ENCODE measurements at regions not wholly inside any gene's neighbourhood (a gene's known extent, or its start where the extent isn't known, plus 50 kb on each side); places are given as distances from the start of the nearest gene placed in this dataset.
A peak's percentile ranks its signal among the peaks of the same experiment; 100 is the strongest.
"Not testable (repeated sequence)": the region's sequence is repeated elsewhere in the genome, so short reads cannot be mapped to it uniquely, and the experiment has no call there.

DNA sequence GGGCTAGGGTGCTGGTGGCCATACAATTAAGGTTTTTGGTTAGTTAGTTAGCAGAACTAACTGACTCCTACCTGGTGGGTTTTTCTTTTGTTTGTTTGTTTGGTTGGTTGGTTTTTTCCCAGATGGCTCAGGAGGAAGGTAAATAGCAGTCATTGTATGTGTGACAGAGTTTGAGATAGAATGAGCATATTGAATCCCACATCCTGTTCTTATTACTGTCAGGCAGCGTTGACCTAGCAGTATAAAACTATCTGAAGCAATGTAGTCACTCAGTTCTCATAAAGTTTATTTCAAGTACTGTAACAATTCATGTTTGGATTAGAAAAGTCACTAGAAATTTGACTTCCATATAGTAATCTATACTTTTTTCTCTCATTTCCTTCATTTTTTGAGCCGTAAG, 113.5 kb upstream of the NBPF19 start:
- not testable (repeated sequence) for DNase-seq (ENCODE audit: low read depth)

DNA sequence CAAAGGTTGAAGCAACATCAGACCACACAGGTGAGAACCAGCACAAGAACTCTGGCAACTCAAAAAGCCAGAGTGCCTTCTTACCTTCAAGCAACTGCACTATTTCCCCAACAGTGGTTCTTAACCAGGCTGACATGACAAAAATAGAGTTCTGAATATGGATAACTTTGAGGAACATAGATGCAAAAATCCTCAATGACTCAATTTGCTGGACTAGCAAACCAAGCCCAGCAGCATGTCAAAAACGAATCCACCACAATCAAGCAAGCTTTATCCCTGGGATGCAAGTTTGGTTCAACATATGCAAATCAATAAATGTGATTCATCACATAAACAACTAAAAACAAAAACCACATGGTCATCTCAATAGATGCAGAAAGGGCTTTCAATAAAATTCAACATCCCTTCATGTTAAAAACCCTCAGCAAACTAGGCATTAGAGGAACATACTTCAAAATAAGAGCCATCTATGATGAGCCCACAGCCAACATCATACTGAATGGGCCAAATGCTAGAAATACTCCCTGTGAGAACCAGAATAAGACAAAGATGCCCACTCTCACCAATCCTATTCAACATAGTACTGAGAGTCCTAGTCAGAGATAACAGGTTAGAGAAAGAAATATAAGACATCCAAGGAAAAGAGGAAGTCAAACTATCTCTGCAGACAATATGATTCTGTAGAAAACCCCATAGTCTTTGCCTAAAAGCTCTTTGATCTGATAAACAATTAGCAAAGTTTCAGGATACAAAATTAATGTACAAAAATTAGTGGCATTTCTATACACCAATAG, 110.5 kb upstream of the NBPF19 start:
- DNase-seq (ENCODE audit: low read depth) = not testable (repeated sequence)

DNA sequence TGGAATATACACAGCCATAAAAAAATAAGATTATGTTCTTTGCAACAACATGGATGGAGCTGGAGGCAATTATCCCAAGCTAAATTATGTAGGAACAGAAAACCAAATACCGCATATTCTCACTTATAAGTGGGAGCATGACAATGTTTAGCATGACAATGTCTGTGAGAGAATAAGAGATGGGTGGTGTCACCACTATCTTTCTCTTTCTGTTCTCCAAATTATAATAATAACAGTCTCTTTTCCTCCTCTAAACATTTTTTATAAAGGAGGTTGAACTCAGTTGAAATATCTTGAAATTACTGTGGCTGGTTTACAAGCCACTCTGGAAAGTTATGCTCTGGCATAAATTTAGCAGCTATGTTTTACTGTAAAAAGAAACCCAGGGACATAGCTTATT, 108.4 kb upstream of the NBPF19 start:
- not testable (repeated sequence) for DNase-seq (ENCODE audit: low read depth)

DNA sequence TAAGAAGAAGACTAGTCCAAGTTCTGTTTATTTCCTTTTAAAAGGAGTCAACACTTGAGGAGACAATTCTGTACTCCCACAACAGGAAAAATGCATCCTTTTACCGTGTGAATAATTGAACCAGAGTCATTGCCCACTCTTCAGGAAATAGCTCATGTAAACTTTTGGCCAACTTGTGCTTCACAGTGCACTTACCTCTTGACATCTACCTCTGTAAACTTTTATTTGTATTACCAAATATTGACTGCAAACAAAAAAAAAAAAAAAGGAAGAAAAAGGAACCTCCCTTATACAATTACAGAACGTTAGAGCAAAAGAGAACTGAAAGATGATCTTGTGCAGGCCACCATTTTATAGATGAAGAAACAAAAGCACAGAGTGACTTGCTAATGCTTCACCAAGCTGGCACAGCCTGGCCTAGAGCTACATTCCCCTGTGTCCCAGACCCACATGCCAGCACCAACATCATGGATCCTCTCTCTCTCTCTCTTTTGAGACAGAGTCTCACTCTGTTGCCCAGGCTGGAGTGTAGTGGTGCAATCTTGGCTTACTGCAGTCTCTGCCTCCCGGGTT, 107.3 kb upstream of the NBPF19 start:
- not testable (repeated sequence) for DNase-seq (ENCODE audit: low read depth)

DNA sequence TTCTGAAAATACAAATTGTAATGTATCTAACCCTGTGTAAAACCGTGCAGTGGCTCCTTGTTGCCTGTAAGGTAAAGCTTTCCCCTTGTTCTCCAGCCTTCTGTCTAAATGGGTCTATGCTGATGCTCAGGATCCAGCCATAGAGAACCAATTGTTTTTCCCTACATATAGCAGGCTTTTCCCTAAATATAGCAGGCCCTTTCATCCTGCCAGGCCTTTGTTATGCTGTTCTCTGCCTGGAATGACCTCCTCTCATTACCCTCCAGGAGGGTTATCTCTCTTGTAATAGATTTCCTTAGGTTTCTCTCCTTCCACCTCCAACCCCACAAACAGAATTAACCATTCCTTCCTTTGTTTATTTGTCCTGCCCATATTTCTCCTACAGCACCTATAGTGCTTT, 106.5 kb upstream of the NBPF19 start:
- not testable (repeated sequence) for DNase-seq (ENCODE audit: low read depth)

DNA sequence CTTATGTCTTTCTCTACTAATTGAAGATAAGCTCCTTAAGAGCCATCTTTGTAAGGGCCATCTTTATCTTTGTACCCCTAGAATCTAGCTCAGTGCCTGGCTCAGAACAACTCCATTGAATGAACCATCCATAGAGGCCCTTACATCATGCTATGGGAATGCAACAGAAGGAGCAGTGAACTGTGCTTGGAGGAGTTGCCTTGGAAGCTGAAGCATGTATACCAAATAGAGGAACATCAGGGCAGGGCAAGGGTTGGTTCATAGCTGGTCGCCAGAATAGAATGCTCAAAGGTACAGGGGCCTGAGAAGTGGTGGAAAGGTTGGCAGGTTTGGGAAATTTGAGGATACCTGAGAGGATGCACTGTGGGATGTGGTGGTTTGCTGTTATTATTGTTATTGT, 105.8 kb upstream of the NBPF19 start:
- DNase-seq (ENCODE audit: low read depth) = not testable (repeated sequence)

- DNase-seq (ENCODE audit: low read depth) = not testable (repeated sequence)
Observed at GRCh38 chr1:149371955-149372354, 102.9 kb upstream of the NBPF19 start.

DNA sequence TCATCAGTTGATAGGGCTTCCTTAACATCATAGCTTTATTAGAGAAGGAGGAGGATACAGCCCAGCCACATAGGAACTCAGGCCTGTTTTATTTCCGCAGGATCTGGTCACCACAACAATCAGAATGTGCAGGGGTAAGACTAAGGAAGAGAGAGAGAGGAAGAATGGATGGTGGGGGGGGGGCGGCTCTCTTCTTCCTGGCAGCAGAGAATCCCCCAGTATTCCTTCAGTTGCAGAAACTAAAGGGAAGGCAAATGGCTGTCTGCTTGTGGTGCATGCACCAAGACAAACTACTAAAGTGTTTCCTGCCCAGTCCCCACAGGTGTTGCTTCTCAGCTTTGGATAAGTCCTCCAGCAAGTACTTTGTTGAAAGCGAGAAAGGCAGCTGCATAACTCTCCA, 96.4 kb upstream of the NBPF19 start:
- DNase-seq (ENCODE audit: low read depth) = not testable (repeated sequence)

DNA sequence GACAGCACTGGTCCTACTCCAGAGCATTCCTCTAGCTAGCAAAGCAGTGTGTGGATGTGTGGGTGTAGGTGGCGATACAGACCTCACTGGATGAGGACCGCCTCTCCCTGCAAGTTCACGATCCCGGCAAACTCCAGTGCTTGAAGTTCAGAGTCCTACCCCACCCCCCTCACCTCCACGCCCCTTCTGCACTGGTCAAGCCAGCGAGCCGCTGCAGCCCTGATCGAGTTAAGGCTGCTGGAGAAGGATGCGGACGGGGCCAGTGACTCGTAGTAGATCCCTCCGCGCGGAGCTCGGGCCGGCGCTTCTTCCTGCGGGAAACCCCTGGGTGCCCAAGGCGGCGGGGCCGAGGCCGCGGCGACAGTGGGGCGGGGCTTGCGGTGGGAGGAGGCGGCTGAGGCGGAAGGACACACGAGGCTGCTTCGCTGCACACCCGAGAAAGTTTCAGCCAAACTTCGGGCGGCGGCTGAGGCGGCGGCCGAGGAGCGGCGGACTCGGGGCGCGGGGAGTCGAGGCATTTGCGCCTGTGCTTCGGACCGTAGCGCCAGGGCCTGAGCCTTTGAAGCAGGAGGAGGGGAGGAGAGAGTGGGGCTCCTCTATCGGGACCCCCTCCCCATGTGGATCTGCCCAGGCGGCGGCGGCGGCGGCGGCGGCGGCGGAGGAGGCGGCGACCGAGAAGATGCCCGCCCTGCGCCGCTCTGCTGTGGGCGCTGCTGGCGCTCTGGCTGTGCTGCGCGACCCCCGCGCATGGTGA, 84.5 kb upstream of the NBPF19 start:
- peak; percentile 53 for DNase-seq (ENCODE audit: low read depth)

- DNase-seq (ENCODE audit: low read depth) = not testable (repeated sequence)
Observed at GRCh38 chr1:149390931-149391330, 83.9 kb upstream of the NBPF19 start.

DNA sequence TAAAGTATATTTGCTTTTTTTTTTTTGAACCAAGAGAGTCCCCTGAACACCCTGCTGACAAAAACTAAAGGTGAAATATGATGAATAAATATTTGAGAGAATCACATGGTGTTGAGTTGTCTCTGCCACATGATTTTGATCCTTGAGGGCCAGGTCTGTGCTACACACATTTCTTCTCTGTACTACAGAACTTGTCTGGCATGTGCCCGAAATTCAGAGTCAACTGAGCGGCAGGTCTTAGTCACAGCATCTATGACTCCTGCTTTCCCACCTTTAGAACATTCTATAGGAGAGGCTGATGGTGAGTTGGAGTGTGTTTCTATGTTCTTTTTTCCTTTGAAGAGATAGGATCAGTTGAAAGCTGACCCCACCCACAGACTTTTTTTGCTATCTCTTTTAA, 79.0 kb upstream of the NBPF19 start:
- DNase-seq (ENCODE audit: low read depth) = not testable (repeated sequence)

- not testable (repeated sequence) for DNase-seq (ENCODE audit: low read depth)
Observed at GRCh38 chr1:149398527-149398926, 76.3 kb upstream of the NBPF19 start.

GRCh38 chr1:149408404-149408803, 66.4 kb upstream of the NBPF19 start:
- DNase-seq (ENCODE audit: low read depth) = not testable (repeated sequence)

DNA sequence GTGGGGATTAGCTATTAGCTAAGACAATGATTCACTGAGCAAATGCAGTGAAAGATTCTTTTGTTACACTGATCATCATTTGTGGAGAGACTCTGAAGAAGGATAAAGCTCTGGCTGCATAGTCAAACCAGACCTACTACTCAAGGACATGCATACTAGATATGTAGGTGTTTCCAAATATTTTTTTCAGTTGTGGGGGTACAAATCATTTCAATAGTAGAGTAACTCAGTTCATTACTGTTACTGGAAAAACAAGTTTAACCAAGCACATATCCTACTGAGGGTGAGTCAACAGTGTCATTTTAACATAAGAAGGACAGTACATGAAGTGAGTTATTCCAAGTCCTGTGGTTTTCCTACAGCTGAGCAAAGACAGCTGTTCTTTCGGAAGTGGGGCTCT, 59.5 kb upstream of the NBPF19 start:
- not testable (repeated sequence) for DNase-seq (ENCODE audit: low read depth)

GRCh38 chr1:149418782-149419181, 56.1 kb upstream of the NBPF19 start:
- DNase-seq (ENCODE audit: low read depth) = not testable (repeated sequence)

GRCh38 chr1:149423122-149423521, 51.7 kb upstream of the NBPF19 start:
- DNase-seq (ENCODE audit: low read depth) = not testable (repeated sequence)
